Uterus (tissue), 2 donors: ENCODE measurements at regions not wholly inside any gene's neighbourhood (a gene's known extent, or its start where the extent isn't known, plus 50 kb on each side); places are given as distances from the start of the nearest gene placed in this dataset.

Experiments used
- POLR2A ChIP-seq, 2 donors: fragments of 450-650 bp; IDR thresholded peaks; one replicate each; pipeline ENCODE4 v1.6.1; 2016; ENCODE audit warnings: antibody characterized with exemption in 2 of 2, mild to moderate bottlenecking in 1 of 2, moderate library complexity in 1 of 2
- TF ChIP-seq, protein P1 (sequence below), 4 experiments: fragments of 200-600 bp in 2 of 4; fragments of 450-650 bp in 2 of 4; sonication (generic) in 2 of 4; IDR thresholded peaks; one replicate each; pipeline ENCODE4 v1.5.1; 2016 to 2019; ENCODE audit warnings: antibody characterized with exemption in 4 of 4, mild to moderate bottlenecking in 2 of 4, moderate library complexity in 1 of 4

DNA sequence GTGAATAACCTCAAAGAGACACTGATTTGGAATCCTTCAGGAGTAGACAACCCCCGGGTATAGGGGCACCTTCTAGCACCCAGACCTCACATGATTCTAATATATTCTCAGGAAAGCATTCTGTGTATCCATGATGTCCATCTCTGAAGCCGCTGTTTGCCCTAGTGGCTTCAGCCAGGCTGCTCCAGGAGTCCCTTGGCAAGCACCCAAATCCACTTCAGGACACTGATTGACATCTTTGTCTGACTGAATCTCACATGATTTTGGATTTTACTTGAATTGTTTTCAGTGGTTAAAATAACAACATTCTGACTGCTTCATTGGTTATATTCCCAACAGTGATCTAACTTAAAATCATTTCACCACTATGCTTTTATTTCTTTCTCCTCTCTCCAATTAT lies 390.5 kb upstream of the CLEC14A start:
- no peak for TF ChIP-seq POLR2A (IDR thresholded peaks at IDR 0.05)
- TF ChIP-seq, protein P1, sequence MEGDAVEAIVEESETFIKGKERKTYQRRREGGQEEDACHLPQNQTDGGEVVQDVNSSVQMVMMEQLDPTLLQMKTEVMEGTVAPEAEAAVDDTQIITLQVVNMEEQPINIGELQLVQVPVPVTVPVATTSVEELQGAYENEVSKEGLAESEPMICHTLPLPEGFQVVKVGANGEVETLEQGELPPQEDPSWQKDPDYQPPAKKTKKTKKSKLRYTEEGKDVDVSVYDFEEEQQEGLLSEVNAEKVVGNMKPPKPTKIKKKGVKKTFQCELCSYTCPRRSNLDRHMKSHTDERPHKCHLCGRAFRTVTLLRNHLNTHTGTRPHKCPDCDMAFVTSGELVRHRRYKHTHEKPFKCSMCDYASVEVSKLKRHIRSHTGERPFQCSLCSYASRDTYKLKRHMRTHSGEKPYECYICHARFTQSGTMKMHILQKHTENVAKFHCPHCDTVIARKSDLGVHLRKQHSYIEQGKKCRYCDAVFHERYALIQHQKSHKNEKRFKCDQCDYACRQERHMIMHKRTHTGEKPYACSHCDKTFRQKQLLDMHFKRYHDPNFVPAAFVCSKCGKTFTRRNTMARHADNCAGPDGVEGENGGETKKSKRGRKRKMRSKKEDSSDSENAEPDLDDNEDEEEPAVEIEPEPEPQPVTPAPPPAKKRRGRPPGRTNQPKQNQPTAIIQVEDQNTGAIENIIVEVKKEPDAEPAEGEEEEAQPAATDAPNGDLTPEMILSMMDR (IDR thresholded peaks at IDR 0.05) = no peak
